Stomach (tissue), 8 donors: ENCODE measurements at regions not wholly inside any gene's neighbourhood (a gene's known extent, or its start where the extent isn't known, plus 50 kb on each side); places are given as distances from the start of the nearest gene placed in this dataset.

Experiments used
- DNase-seq, 2 donors: peaks; one replicate each; pipeline versions ENCODE4 v3.0.0 to v3.0.0-alpha.2; 2013 to 2019
- H3K27ac ChIP-seq, 5 donors: fragments of 200-600 bp in 4 of 5; sonication (generic) in 4 of 5; one replicate each; pipeline ENCODE4 v1.5.1; 2013 to 2019; ENCODE audit warnings: mild to moderate bottlenecking in 1 of 5, moderate library complexity in 1 of 5
- H3K27me3 ChIP-seq, 3 donors: fragments of 200-600 bp; sonication (generic); one replicate each; pipeline ENCODE4 v1.5.1; 2017 to 2019; ENCODE audit warnings: mixed run types in 1 of 3
- H3K36me3 ChIP-seq, 4 donors: fragments of 200-600 bp; sonication (generic); 1 replicate in 3 of 4; 2 replicates in 1 of 4; pipeline ENCODE4 v1.5.1; 2016 to 2019
- H3K4me1 ChIP-seq, 4 donors: fragments of 200-600 bp; sonication (generic); one replicate each; pipeline ENCODE4 v1.5.1; 2016 to 2019
- H3K4me3 ChIP-seq, 4 donors: fragments of 200-600 bp; sonication (generic) in 3 of 4; one replicate each; pipeline ENCODE4 v1.5.1; 2016 to 2019; ENCODE audit warnings: mild to moderate bottlenecking in 1 of 4
- H3K9me3 ChIP-seq, 4 donors: fragments of 200-600 bp; sonication (generic); one replicate each; pipeline ENCODE4 v1.5.1; 2016 to 2019
- EP300 ChIP-seq: sonication (generic); formaldehyde crosslinking; IDR thresholded peaks from one replicate; pipeline ENCODE4 v1.6.1; 2017; ENCODE audit warnings: antibody characterized with exemption
- POLR2A ChIP-seq, 4 donors: fragments of 450-650 bp; IDR thresholded peaks; one replicate each; pipeline ENCODE4 v1.6.1; 2016; ENCODE audit warnings: antibody characterized with exemption in 4 of 4, control low read depth in 2 of 4, mild to moderate bottlenecking in 1 of 4, moderate library complexity in 1 of 4
- POLR2AphosphoS5 ChIP-seq, 3 donors: sonication (generic); formaldehyde crosslinking; IDR thresholded peaks; one replicate each; pipeline ENCODE4 v1.6.1; 2016; ENCODE audit warnings: antibody characterized with exemption in 3 of 3
- WGBS, 5 donors: extraction: QIAGEN DNeasy Blood & Tissue Kit in 3 of 5; methylation state at CpG; one replicate each; pipeline versions ENCODE4 v1.1.5 to v1.1.7; 2013 to 2018; 5-methylcytosine and 5-hydroxymethylcytosine counted together
- intact Hi-C: fragments of 100-400 bp; cut with DNase I; formaldehyde crosslinking; loops from one replicate; pipeline ENCODE4 v1.15.1; 2023; ENCODE audit warnings: low total_unique reads
- TF ChIP-seq, protein P1 (sequence below), 7 experiments: fragments of 450-650 bp in 4 of 7; fragments of 200-600 bp in 3 of 7; sonication (generic) in 3 of 7; IDR thresholded peaks; one replicate each; pipeline ENCODE4 v1.5.1; 2016 to 2019; ENCODE audit warnings: antibody characterized with exemption in 7 of 7, control low read depth in 2 of 7, mild to moderate bottlenecking in 1 of 7
- donor health status: healthy with polysubstance abuse.
- donor health status: Bipolar disorder and iron deficiency.
- donor health status: healthy.

DNA sequence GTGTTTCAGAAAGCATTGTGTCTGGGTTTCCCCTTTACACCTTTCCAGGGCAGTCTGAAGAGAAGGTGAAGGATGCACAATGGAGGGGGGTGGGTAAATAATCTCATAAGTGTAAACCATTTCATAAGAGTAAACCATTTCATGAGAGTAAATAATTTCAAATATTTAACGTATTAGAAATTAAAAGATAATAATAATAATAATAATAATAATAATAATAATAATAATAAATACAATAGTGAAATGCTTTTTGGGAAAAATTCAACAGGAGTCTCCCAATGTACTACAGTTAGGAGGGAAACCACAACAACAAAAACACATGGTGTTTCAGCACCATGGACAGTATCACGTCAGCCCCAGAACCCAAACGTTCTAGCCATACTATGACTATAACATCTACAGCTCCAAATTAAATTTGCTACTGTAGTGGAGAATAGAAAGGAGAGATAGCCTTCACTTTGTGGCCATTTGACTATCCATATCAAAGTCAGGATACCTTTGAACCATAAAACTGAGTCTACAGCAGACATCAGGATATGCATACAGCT, 691.8 kb downstream of the BCL11B start:
- H3K4me3 ChIP-seq: no peak overlapping the region
- no peaks in the 10 kb centered on the region for H3K9me3 ChIP-seq
- no peak overlapping the region for H3K27ac ChIP-seq
- intact Hi-C loops: no loop called here
- WGBS, 5 donors: 5 to 19% (median 10%) methylated on average over 3 of the region's 3 CpGs
- no peaks in the 10 kb centered on the region for H3K36me3 ChIP-seq
- DNase-seq: peak in 1 of 2 donors; percentile 58
- no peaks in the 10 kb centered on the region for H3K4me1 ChIP-seq
- TF ChIP-seq POLR2AphosphoS5 (IDR thresholded peaks at IDR 0.05) (no peak), EP300 (no peak), POLR2A (IDR thresholded peaks at IDR 0.05) (no peak)
- TF ChIP-seq, protein P1, sequence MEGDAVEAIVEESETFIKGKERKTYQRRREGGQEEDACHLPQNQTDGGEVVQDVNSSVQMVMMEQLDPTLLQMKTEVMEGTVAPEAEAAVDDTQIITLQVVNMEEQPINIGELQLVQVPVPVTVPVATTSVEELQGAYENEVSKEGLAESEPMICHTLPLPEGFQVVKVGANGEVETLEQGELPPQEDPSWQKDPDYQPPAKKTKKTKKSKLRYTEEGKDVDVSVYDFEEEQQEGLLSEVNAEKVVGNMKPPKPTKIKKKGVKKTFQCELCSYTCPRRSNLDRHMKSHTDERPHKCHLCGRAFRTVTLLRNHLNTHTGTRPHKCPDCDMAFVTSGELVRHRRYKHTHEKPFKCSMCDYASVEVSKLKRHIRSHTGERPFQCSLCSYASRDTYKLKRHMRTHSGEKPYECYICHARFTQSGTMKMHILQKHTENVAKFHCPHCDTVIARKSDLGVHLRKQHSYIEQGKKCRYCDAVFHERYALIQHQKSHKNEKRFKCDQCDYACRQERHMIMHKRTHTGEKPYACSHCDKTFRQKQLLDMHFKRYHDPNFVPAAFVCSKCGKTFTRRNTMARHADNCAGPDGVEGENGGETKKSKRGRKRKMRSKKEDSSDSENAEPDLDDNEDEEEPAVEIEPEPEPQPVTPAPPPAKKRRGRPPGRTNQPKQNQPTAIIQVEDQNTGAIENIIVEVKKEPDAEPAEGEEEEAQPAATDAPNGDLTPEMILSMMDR (IDR thresholded peaks at IDR 0.05): no peak
- peaks cover 0 to 5% (median 0%) of the 10 kb centered on the region in 3 donors for H3K27me3 ChIP-seq

DNA sequence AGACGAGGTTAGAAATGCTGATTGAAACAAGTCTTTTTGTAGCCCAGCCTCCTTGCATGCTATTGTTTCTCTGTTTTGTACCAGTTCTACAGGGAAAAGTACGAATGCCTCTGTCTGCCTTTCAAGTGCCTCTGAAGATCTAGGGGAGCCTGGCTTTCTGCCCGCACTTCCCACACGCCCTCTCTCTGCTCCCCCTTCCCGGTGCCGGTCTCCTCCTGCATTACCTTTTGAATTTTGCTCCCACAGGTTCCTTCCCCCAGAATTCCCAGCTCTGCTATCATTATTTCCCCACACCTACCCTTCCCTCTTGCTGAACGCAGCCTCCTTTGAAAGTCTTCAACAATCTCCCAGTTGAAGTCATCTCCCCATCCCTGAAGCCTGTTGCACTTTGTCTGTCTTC, 689.7 kb downstream of the BCL11B start:
- no peak overlapping the region for H3K27ac ChIP-seq
- no peak overlapping the region for H3K4me3 ChIP-seq
- peaks cover 0 to 5% (median 0%) of the 10 kb centered on the region in 3 donors for H3K27me3 ChIP-seq
- H3K36me3 ChIP-seq: no peaks in the 10 kb centered on the region
- WGBS, 5 donors: 62 to 71% (median 66%) methylated on average over 7 of the region's 7 CpGs
- no peak for DNase-seq
- no peaks in the 10 kb centered on the region for H3K4me1 ChIP-seq
- intact Hi-C loops: no loop called here
- TF ChIP-seq, protein P1 (IDR thresholded peaks at IDR 0.05): no peak
- no peak for TF ChIP-seq POLR2A (IDR thresholded peaks at IDR 0.05)
- no peaks in the 10 kb centered on the region for H3K9me3 ChIP-seq

DNA sequence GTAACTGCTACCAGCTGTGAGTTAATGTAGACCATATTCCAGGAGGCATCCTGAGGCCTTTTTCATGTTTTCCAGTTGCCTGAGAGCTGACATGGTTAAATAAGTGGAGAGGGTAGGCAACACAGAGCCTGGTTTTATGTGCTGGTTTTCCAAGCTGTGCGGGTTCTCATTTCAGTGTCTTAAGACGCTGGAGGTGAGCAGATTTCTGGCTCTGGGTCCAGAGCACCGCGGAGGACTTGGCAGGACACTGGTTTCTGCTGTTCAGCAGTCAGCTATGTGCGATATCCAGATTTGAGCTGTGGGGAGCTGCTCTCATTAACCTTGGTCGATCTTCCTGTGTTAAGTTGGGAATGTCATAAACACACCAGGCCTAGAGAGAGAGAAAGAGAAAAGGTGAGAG, 680.8 kb downstream of the BCL11B start:
- WGBS, 5 donors: 77 to 89% (median 80%) methylated on average over 6 of the region's 6 CpGs
- H3K4me1 ChIP-seq: no peaks in the 10 kb centered on the region
- no peak for DNase-seq
- TF ChIP-seq, protein P1 (IDR thresholded peaks at IDR 0.05): no peak
- TF ChIP-seq POLR2AphosphoS5 (IDR thresholded peaks at IDR 0.05) (no peak), POLR2A (IDR thresholded peaks at IDR 0.05) (no peak), EP300 (no peak)
- no peak overlapping the region for H3K27ac ChIP-seq
- intact Hi-C loops: no loop called here
- H3K36me3 ChIP-seq: no peaks in the 10 kb centered on the region
- H3K4me3 ChIP-seq: no peak overlapping the region
- H3K27me3 ChIP-seq: no peaks in the 10 kb centered on the region
- peaks cover 0 to 13% (median 0%) of the 10 kb centered on the region in 4 donors for H3K9me3 ChIP-seq

DNA sequence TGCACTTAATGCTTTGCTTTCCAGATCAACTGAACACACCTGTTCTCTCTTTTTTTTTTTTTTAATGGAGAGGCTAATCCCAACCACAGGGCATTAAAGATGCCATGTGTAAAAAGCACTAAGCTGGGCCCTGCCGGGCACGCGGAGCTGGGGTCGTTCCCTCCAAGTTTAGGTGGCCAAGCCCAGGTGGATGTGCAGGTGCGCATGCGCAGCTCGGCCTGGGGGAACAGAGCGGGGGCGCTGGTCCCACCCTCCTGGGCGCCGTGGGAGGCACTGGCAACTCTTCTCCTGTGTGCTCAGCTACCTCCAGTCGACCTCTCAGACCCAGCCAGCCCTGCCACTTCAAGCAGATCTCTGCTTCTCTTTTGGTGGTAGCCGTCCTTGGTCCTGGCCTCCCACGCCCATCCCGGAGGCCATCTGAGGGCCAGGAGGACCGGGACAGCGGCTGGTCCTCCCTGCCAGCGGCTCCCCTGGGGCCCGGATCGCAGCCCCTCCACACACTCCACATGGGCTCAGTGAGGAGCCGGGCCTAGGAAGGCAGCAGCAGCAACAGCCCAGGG, 679.3 kb downstream of the BCL11B start:
- 82 to 87% (median 86%) methylated on average over 21 of the region's 21 CpGs for WGBS, 5 donors

More for the DNA sequence above, 679.3 kb downstream of the BCL11B start:
- Histone ChIP-seq H3K27ac (no peak overlapping the region), H3K4me3 (no peak overlapping the region), H3K9me3 (peaks cover 0 to 28% (median 10%) of the 10 kb centered on the region in 4 donors), H3K36me3 (no peaks in the 10 kb centered on the region), H3K27me3 (no peaks in the 10 kb centered on the region), H3K4me1 (no peaks in the 10 kb centered on the region)
- intact Hi-C loops: no loop called here
- no peak for DNase-seq
- TF ChIP-seq EP300 (no peak), POLR2AphosphoS5 (IDR thresholded peaks at IDR 0.05) (no peak), POLR2A (IDR thresholded peaks at IDR 0.05) (no peak)
- TF ChIP-seq, protein P1 (IDR thresholded peaks at IDR 0.05): no peak
